ENCODE measurements at regions not wholly inside any gene's neighbourhood (a gene's known extent, or its start where the extent isn't known, plus 50 kb on each side); places are given as distances from the start of the nearest gene placed in this dataset.

DNA sequence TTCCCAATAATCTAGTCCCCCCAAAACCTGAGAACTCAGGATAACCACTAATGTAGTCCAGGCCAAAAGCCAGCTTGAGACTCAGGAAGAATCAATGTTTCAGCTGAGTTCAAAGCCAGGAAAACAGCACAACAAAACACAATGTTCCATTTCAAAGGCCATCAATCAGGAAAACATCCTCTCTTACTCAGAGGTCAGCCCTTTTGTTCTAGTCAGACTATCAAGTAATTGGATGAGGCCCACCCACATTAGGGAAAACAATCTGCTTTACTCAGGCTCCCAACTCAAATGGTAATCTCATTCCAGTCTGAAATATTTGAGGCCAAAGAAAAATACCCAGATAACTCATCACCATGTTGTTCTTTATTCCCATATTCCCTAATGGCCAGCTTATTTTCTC is 152.2 kb downstream of the SDHAF3 start:
- no peaks in the 10 kb centered on the region for H3K36me3 ChIP-seq (ENCODE audit: control insufficient read depth in 4 of 4, insufficient read depth in 3 of 4, low read depth in 1 of 4, low read length in 3 of 4)
- H3K9me3 ChIP-seq (ENCODE audit: control insufficient read depth in 4 of 4, low read length in 3 of 4), result no peaks in the 10 kb centered on the region
- H3K27ac ChIP-seq (ENCODE audit: low read depth in 1 of 2, low read length in 2 of 2), result no peak overlapping the region
- no peak overlapping the region for H3K4me3 ChIP-seq (ENCODE audit: low read depth in 1 of 3, low read length in 3 of 3)
- no peak for DNase-seq (ENCODE audit: low spot score)
- TF ChIP-seq FOXA1 (IDR thresholded peaks at IDR 0.05) (no peak), HNF4G (IDR thresholded peaks at IDR 0.05) (no peak), FOXA2 (IDR thresholded peaks at IDR 0.05) (no peak), NR2F2 (IDR thresholded peaks at IDR 0.05) (peak; percentile 42), TAF1 (conservative IDR thresholded peaks at IDR 0.05) (no peak)
- TF ChIP-seq, protein P1, sequence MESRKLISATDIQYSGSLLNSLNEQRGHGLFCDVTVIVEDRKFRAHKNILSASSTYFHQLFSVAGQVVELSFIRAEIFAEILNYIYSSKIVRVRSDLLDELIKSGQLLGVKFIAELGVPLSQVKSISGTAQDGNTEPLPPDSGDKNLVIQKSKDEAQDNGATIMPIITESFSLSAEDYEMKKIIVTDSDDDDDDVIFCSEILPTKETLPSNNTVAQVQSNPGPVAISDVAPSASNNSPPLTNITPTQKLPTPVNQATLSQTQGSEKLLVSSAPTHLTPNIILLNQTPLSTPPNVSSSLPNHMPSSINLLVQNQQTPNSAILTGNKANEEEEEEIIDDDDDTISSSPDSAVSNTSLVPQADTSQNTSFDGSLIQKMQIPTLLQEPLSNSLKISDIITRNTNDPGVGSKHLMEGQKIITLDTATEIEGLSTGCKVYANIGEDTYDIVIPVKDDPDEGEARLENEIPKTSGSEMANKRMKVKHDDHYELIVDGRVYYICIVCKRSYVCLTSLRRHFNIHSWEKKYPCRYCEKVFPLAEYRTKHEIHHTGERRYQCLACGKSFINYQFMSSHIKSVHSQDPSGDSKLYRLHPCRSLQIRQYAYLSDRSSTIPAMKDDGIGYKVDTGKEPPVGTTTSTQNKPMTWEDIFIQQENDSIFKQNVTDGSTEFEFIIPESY (IDR thresholded peaks at IDR 0.05), result no peak
- TF ChIP-seq, protein P2, sequence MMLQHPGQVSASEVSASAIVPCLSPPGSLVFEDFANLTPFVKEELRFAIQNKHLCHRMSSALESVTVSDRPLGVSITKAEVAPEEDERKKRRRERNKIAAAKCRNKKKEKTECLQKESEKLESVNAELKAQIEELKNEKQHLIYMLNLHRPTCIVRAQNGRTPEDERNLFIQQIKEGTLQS (IDR thresholded peaks at IDR 0.05), result no peak
- H3K27me3 ChIP-seq (ENCODE audit: control insufficient read depth in 4 of 4, insufficient read depth in 4 of 4, low read length in 3 of 4), result no peaks in the 10 kb centered on the region
- H3K9ac ChIP-seq (ENCODE audit: low read depth in 1 of 2, low read length in 2 of 2), result no peak overlapping the region
- no peaks in the 10 kb centered on the region for H3K4me1 ChIP-seq (ENCODE audit: control insufficient read depth in 4 of 4, insufficient read depth in 4 of 4, low read length in 3 of 4)

DNA sequence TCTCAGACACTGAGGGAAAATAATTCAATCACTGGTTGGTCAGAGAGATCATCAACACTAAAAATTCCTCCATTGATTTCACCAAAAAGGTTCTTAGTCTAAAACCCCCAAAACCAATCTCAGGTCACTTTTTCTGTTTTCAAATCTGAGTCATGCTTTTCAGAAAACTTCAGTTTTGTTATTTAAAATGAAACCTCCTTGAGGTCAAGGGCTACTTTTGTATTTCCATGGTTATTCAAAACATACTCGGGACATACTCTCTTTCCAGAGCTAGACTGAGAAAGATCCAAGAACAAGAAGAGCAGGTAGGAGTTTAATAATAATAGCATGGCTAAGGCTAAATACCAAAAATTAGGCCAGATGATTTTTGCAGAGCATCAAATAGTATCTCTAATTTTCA is 152.8 kb downstream of the SDHAF3 start:
- Histone ChIP-seq H3K4me1 (ENCODE audit: control insufficient read depth in 4 of 4, insufficient read depth in 4 of 4, low read length in 3 of 4) (no peaks in the 10 kb centered on the region), H3K9me3 (ENCODE audit: control insufficient read depth in 4 of 4, low read length in 3 of 4) (no peaks in the 10 kb centered on the region), H3K27me3 (ENCODE audit: control insufficient read depth in 4 of 4, insufficient read depth in 4 of 4, low read length in 3 of 4) (no peaks in the 10 kb centered on the region), H3K4me3 (ENCODE audit: low read depth in 1 of 3, low read length in 3 of 3) (no peak overlapping the region), H3K27ac (ENCODE audit: low read depth in 1 of 2, low read length in 2 of 2) (no peak overlapping the region), H3K9ac (ENCODE audit: low read depth in 1 of 2, low read length in 2 of 2) (no peak overlapping the region), H3K36me3 (ENCODE audit: control insufficient read depth in 4 of 4, insufficient read depth in 3 of 4, low read depth in 1 of 4, low read length in 3 of 4) (no peaks in the 10 kb centered on the region)
- no peak for DNase-seq (ENCODE audit: low spot score)
- TF ChIP-seq RAD21 (IDR thresholded peaks at IDR 0.05) (no peak), NR2F2 (IDR thresholded peaks at IDR 0.05) (no peak), FOXA2 (IDR thresholded peaks at IDR 0.05) (no peak), TAF1 (conservative IDR thresholded peaks at IDR 0.05) (no peak), SP1 (IDR thresholded peaks at IDR 0.05) (no peak), EGR1 (IDR thresholded peaks at IDR 0.05; ENCODE audit: low read depth in 2 of 2) (no peak), HNF4A (conservative IDR thresholded peaks at IDR 0.05) (no peak), GABPA (IDR thresholded peaks at IDR 0.05 in 1 of 2, conservative IDR thresholded peaks at IDR 0.05 in 1 of 2) (no peak), YY1 (IDR thresholded peaks at IDR 0.05) (no peak), FOXA1 (IDR thresholded peaks at IDR 0.05) (no peak)
- TF ChIP-seq, protein P3, sequence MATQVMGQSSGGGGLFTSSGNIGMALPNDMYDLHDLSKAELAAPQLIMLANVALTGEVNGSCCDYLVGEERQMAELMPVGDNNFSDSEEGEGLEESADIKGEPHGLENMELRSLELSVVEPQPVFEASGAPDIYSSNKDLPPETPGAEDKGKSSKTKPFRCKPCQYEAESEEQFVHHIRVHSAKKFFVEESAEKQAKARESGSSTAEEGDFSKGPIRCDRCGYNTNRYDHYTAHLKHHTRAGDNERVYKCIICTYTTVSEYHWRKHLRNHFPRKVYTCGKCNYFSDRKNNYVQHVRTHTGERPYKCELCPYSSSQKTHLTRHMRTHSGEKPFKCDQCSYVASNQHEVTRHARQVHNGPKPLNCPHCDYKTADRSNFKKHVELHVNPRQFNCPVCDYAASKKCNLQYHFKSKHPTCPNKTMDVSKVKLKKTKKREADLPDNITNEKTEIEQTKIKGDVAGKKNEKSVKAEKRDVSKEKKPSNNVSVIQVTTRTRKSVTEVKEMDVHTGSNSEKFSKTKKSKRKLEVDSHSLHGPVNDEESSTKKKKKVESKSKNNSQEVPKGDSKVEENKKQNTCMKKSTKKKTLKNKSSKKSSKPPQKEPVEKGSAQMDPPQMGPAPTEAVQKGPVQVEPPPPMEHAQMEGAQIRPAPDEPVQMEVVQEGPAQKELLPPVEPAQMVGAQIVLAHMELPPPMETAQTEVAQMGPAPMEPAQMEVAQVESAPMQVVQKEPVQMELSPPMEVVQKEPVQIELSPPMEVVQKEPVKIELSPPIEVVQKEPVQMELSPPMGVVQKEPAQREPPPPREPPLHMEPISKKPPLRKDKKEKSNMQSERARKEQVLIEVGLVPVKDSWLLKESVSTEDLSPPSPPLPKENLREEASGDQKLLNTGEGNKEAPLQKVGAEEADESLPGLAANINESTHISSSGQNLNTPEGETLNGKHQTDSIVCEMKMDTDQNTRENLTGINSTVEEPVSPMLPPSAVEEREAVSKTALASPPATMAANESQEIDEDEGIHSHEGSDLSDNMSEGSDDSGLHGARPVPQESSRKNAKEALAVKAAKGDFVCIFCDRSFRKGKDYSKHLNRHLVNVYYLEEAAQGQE (IDR thresholded peaks at IDR 0.05), result no peak
- TF ChIP-seq, protein P1 (IDR thresholded peaks at IDR 0.05), result no peak
- TF ChIP-seq, protein P4, sequence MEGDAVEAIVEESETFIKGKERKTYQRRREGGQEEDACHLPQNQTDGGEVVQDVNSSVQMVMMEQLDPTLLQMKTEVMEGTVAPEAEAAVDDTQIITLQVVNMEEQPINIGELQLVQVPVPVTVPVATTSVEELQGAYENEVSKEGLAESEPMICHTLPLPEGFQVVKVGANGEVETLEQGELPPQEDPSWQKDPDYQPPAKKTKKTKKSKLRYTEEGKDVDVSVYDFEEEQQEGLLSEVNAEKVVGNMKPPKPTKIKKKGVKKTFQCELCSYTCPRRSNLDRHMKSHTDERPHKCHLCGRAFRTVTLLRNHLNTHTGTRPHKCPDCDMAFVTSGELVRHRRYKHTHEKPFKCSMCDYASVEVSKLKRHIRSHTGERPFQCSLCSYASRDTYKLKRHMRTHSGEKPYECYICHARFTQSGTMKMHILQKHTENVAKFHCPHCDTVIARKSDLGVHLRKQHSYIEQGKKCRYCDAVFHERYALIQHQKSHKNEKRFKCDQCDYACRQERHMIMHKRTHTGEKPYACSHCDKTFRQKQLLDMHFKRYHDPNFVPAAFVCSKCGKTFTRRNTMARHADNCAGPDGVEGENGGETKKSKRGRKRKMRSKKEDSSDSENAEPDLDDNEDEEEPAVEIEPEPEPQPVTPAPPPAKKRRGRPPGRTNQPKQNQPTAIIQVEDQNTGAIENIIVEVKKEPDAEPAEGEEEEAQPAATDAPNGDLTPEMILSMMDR (IDR thresholded peaks at IDR 0.05; ENCODE audit: low read depth, low read length, missing input control), result no peak
- 71% methylated on average over 1 of the region's 1 CpG for WGBS

Data from liver (tissue), 8 donors.